Esophagus squamous epithelium (tissue), 5 donors: ENCODE measurements at regions not wholly inside any gene's neighbourhood (a gene's known extent, or its start where the extent isn't known, plus 50 kb on each side); places are given as distances from the start of the nearest gene placed in this dataset.

Experiments used
- DNase-seq: peaks from one replicate; lab custom pipeline; 2025; lab: John Stamatoyannopoulos, UW
- H3K27ac ChIP-seq, 4 donors: fragments of 200-600 bp; sonication (generic); one replicate each; pipeline ENCODE4 v1.5.1; 2016 to 2019; ENCODE audit warnings: mild to moderate bottlenecking in 1 of 4
- H3K27me3 ChIP-seq, 4 donors: fragments of 200-600 bp; sonication (generic); 1 replicate in 3 of 4; 2 replicates in 1 of 4; pipeline versions ENCODE4 v1.5.1 to v1.6.0; 2017 to 2021; ENCODE audit warnings: antibody characterized with exemption in 1 of 4
- H3K36me3 ChIP-seq, 3 donors: fragments of 200-600 bp; sonication (generic); one replicate each; pipeline ENCODE4 v1.5.1; 2016 to 2019
- H3K4me1 ChIP-seq, 3 donors: fragments of 200-600 bp; sonication (generic); one replicate each; pipeline ENCODE4 v1.5.1; 2017 to 2019
- H3K4me3 ChIP-seq, 4 donors: fragments of 200-600 bp; sonication (generic); 1 replicate in 3 of 4; 2 replicates in 1 of 4; pipeline ENCODE4 v1.5.1; 2016 to 2019; ENCODE audit warnings: mild to moderate bottlenecking in 2 of 4, moderate library complexity in 1 of 4
- H3K9me3 ChIP-seq, 3 donors: fragments of 200-600 bp; sonication (generic); one replicate each; pipeline ENCODE4 v1.5.1; 2016 to 2019
- POLR2A ChIP-seq, 4 donors: fragments of 450-650 bp; IDR thresholded peaks; one replicate each; pipeline ENCODE4 v1.6.1; 2017; ENCODE audit warnings: antibody characterized with exemption in 4 of 4, mild to moderate bottlenecking in 4 of 4, moderate library complexity in 3 of 4
- WGBS, 2 donors: methylation state at CpG; one replicate each; pipeline ENCODE4 v1.1.5; 2018; 5-methylcytosine and 5-hydroxymethylcytosine counted together
- intact Hi-C: fragments of 100-400 bp; cut with DNase I; formaldehyde crosslinking; loops from one replicate; pipeline ENCODE4 v1.15.0; 2022
- TF ChIP-seq, protein P1 (sequence below), 6 experiments: fragments of 450-650 bp in 4 of 6; fragments of 200-600 bp in 2 of 6; sonication (generic) in 2 of 6; IDR thresholded peaks; one replicate each; pipeline ENCODE4 v1.5.1; 2016 to 2019; ENCODE audit warnings: antibody characterized with exemption in 6 of 6, mild to moderate bottlenecking in 4 of 6, moderate library complexity in 4 of 6
- donor health status: DM: yes; HTN: yes; CAD: no.

DNA sequence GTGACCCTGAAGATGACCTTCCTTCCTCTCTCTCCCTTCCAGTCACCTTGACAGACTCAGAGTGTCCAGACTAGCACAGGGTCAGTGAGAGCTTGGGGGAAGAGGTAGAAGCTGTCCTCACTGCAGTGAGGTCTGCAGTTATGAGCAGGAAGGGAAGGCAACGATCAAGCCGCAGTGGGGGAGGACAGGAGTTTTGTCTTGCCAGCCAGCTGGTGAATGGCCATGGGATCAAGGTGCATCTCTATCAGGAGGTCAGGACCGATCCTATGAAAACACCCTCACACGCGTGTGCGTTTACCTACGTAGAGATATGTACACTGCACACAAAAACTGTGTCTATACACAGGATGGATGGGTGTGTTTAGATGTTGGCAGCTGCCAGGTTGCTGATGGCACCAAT lies 83.2 kb downstream of the THNSL2 start:
- Histone ChIP-seq H3K4me3 (no peak overlapping the region), H3K27me3 (peaks cover 0 to 87% (median 0%) of the 10 kb centered on the region in 4 donors), H3K9me3 (no peaks in the 10 kb centered on the region), H3K36me3 (no peaks in the 10 kb centered on the region), H3K4me1 (peaks cover 0 to 10% (median 6%) of the 10 kb centered on the region in 3 donors), H3K27ac (no peak overlapping the region)
- 86 to 96% methylated on average over 7 of the region's 7 CpGs for WGBS, 2 donors
- intact Hi-C loops, result no loop called here
- TF ChIP-seq, protein P1, sequence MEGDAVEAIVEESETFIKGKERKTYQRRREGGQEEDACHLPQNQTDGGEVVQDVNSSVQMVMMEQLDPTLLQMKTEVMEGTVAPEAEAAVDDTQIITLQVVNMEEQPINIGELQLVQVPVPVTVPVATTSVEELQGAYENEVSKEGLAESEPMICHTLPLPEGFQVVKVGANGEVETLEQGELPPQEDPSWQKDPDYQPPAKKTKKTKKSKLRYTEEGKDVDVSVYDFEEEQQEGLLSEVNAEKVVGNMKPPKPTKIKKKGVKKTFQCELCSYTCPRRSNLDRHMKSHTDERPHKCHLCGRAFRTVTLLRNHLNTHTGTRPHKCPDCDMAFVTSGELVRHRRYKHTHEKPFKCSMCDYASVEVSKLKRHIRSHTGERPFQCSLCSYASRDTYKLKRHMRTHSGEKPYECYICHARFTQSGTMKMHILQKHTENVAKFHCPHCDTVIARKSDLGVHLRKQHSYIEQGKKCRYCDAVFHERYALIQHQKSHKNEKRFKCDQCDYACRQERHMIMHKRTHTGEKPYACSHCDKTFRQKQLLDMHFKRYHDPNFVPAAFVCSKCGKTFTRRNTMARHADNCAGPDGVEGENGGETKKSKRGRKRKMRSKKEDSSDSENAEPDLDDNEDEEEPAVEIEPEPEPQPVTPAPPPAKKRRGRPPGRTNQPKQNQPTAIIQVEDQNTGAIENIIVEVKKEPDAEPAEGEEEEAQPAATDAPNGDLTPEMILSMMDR (IDR thresholded peaks at IDR 0.05), result no peak
- no peak for TF ChIP-seq POLR2A (IDR thresholded peaks at IDR 0.05)
- DNase-seq, result no peak

DNA sequence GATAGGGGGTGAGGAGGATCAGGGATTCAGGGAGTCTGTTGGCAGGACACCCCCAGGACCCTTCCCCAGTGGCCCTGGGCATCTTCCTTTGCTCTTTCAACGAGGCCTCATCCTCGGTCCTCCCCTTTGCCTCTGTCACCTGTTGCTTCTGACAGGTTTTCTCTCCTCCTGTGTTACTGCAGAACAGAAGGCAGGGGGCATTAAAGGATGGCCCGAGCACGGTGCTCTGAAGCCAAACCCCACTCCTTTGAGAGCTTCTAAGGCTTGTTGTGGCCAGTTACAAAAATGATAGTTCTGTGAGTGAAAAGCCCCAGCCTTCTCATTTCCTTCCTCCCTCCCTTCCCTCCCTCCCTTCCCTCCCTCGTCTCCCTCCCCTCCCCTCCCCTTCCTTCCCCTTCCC lies 82.5 kb downstream of the THNSL2 start:
- Histone ChIP-seq H3K27ac (no peak overlapping the region), H3K4me3 (no peak overlapping the region), H3K9me3 (no peaks in the 10 kb centered on the region), H3K4me1 (peaks cover 0 to 2% (median 1%) of the 10 kb centered on the region in 3 donors), H3K27me3 (peaks cover 0 to 81% (median 0%) of the 10 kb centered on the region in 4 donors), H3K36me3 (no peaks in the 10 kb centered on the region)
- 50 to 71% methylated on average over 4 of the region's 5 CpGs for WGBS, 2 donors
- TF ChIP-seq, protein P1 (IDR thresholded peaks at IDR 0.05), result no peak
- no peak for TF ChIP-seq POLR2A (IDR thresholded peaks at IDR 0.05)
- intact Hi-C loops, result no loop called here
- DNase-seq, result no peak

DNA sequence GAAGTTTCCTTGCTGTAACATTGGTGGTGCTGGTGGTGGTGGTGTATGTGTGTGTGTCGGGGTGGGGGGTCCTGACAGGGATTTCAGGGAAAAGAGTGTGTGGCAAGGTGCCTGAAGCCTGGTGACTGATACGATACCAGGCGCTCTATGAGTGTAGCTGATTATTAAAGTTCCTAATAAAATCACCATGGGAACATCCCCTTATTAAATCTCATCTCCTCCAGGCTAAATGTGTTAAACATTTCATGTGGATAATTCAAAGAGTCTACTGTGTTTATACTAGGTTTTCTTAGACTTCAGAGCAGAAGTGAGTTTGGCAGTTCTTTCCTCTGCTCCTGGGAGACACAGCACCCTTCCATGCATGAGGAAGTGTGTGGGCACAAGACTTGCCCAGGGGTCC lies 82.0 kb downstream of the THNSL2 start:
- Histone ChIP-seq H3K36me3 (no peaks in the 10 kb centered on the region), H3K4me3 (no peak overlapping the region), H3K4me1 (no peaks in the 10 kb centered on the region), H3K27ac (no peak overlapping the region), H3K9me3 (no peaks in the 10 kb centered on the region), H3K27me3 (peaks cover 0 to 75% (median 0%) of the 10 kb centered on the region in 4 donors)
- 86 to 97% methylated on average over 2 to 3 of the region's 3 CpGs for WGBS, 2 donors
- intact Hi-C loops, result no loop called here
- TF ChIP-seq, protein P1 (IDR thresholded peaks at IDR 0.05), result no peak
- no peak for TF ChIP-seq POLR2A (IDR thresholded peaks at IDR 0.05)
- DNase-seq, result no peak

- Histone ChIP-seq H3K4me3 (no peak overlapping the region), H3K9me3 (no peaks in the 10 kb centered on the region), H3K36me3 (no peaks in the 10 kb centered on the region), H3K4me1 (no peaks in the 10 kb centered on the region), H3K27ac (no peak overlapping the region), H3K27me3 (peaks cover 0 to 58% (median 0%) of the 10 kb centered on the region in 4 donors)
- TF ChIP-seq, protein P1 (IDR thresholded peaks at IDR 0.05), result no peak
- no peak for TF ChIP-seq POLR2A (IDR thresholded peaks at IDR 0.05)
- 45 to 59% methylated on average over 4 of the region's 4 CpGs for WGBS, 2 donors
- DNase-seq, result no peak
- intact Hi-C loops, result no loop called here
Observed at GRCh38 chr2:88250404-88250803, 80.3 kb downstream of the THNSL2 start.

- intact Hi-C loops, result no loop called here
- no peak for TF ChIP-seq POLR2A (IDR thresholded peaks at IDR 0.05)
- TF ChIP-seq, protein P1 (IDR thresholded peaks at IDR 0.05), result no peak
- DNase-seq, result no peak
- H3K9me3 ChIP-seq, result no peaks in the 10 kb centered on the region
- H3K4me1 ChIP-seq, result no peaks in the 10 kb centered on the region
- no peak overlapping the region for H3K4me3 ChIP-seq
- 77 to 89% methylated on average over 4 to 5 of the region's 5 CpGs for WGBS, 2 donors
- no peaks in the 10 kb centered on the region for H3K36me3 ChIP-seq
- H3K27ac ChIP-seq, result no peak overlapping the region
- H3K27me3 ChIP-seq, result peaks cover 0 to 38% (median 0%) of the 10 kb centered on the region in 4 donors
Observed at GRCh38 chr2:88248280-88248828, 78.2 kb downstream of the THNSL2 start.
